NT2/D1 (cell line): ENCODE measurements at regions not wholly inside any gene's neighbourhood (a gene's known extent, or its start where the extent isn't known, plus 50 kb on each side); places are given as distances from the start of the nearest gene placed in this dataset.

Experiments
- DNase-seq: peaks from one replicate; pipeline ENCODE4 v3.0.0-alpha.2; 2011; ENCODE audit warnings: low read depth, low spot score
- H3K27me3 ChIP-seq: 2 replicates; pipeline ENCODE4 v1.6.0; 2011; ENCODE audit warnings: mild to moderate bottlenecking; ENCODE audit not compliant: insufficient read length, insufficient read depth
- H3K36me3 ChIP-seq: 2 replicates; pipeline ENCODE4 v1.6.1; 2011; ENCODE audit warnings: mild to moderate bottlenecking, low read length, mixed read lengths; ENCODE audit not compliant: insufficient read depth, insufficient read length
- H3K4me1 ChIP-seq: 2 replicates; pipeline ENCODE4 v1.5.1; 2011; ENCODE audit not compliant: insufficient read depth, insufficient read length
- H3K4me3 ChIP-seq: 2 replicates; pipeline ENCODE4 v1.5.1; 2011; ENCODE audit warnings: low read depth; ENCODE audit not compliant: insufficient read length
- H3K9ac ChIP-seq: 2 replicates; pipeline ENCODE4 v1.6.0; 2011; ENCODE audit warnings: low read depth; ENCODE audit not compliant: insufficient read length
- H3K9me3 ChIP-seq: 2 replicates; pipeline ENCODE4 v1.5.1; 2011; ENCODE audit warnings: mild to moderate bottlenecking, low read length; ENCODE audit not compliant: insufficient read depth
- SUZ12 ChIP-seq: IDR thresholded peaks from 2 replicates; pipeline ENCODE4 v1.6.1; 2011; ENCODE audit not compliant: insufficient read length, insufficient read depth; ENCODE audit errors: extremely low read depth
- YY1 ChIP-seq: IDR thresholded peaks from 2 replicates; pipeline ENCODE4 v1.6.1; 2011; ENCODE audit not compliant: insufficient read length, insufficient read depth
- ZNF274 ChIP-seq: IDR thresholded peaks from 2 replicates; pipeline ENCODE4 v1.6.1; 2011; ENCODE audit warnings: mild to moderate bottlenecking, low read depth, low read length

GRCh38 chr5:54927097-54927746 lies 58.2 kb downstream of the ESM1 start:
- TF ChIP-seq ZNF274, result no peak
- no peak for TF ChIP-seq SUZ12
- TF ChIP-seq YY1, result no peak
- Histone ChIP-seq H3K4me3 (no peak overlapping the region), H3K9me3 (no peaks in the 10 kb centered on the region), H3K9ac (no peak overlapping the region), H3K27me3 (no peaks in the 10 kb centered on the region), H3K4me1 (no peaks in the 10 kb centered on the region), H3K36me3 (no peaks in the 10 kb centered on the region)
- DNase-seq, result no peak

GRCh38 chr5:54924487-54924886 lies 60.9 kb downstream of the ESM1 start:
- Histone ChIP-seq H3K9ac (no peak overlapping the region), H3K36me3 (no peaks in the 10 kb centered on the region), H3K27me3 (no peaks in the 10 kb centered on the region), H3K4me1 (no peaks in the 10 kb centered on the region), H3K9me3 (no peaks in the 10 kb centered on the region), H3K4me3 (no peak overlapping the region)
- TF ChIP-seq SUZ12 (no peak), YY1 (no peak), ZNF274 (no peak)
- DNase-seq, result no peak

GRCh38 chr5:54917323-54917722 lies 68.1 kb downstream of the ESM1 start:
- H3K36me3 ChIP-seq, result no peaks in the 10 kb centered on the region
- DNase-seq, result no peak
- H3K27me3 ChIP-seq, result no peaks in the 10 kb centered on the region
- TF ChIP-seq SUZ12 (no peak), ZNF274 (no peak), YY1 (no peak)
- no peaks in the 10 kb centered on the region for H3K4me1 ChIP-seq
- H3K4me3 ChIP-seq, result no peak overlapping the region
- no peaks in the 10 kb centered on the region for H3K9me3 ChIP-seq
- no peak overlapping the region for H3K9ac ChIP-seq

GRCh38 chr5:54915466-54916027 lies 69.8 kb downstream of the ESM1 start:
- Histone ChIP-seq H3K9ac (no peak overlapping the region), H3K36me3 (no peaks in the 10 kb centered on the region), H3K27me3 (no peaks in the 10 kb centered on the region), H3K4me1 (no peaks in the 10 kb centered on the region), H3K9me3 (no peaks in the 10 kb centered on the region), H3K4me3 (no peak overlapping the region)
- TF ChIP-seq YY1, result no peak
- TF ChIP-seq SUZ12, result no peak
- no peak for TF ChIP-seq ZNF274
- no peak for DNase-seq

- H3K4me1 ChIP-seq, result no peaks in the 10 kb centered on the region
- no peak overlapping the region for H3K4me3 ChIP-seq
- H3K9ac ChIP-seq, result no peak overlapping the region
- no peak for DNase-seq
- TF ChIP-seq ZNF274, result no peak
- TF ChIP-seq YY1, result no peak
- TF ChIP-seq SUZ12, result no peak
- H3K27me3 ChIP-seq, result no peaks in the 10 kb centered on the region
- no peaks in the 10 kb centered on the region for H3K9me3 ChIP-seq
- H3K36me3 ChIP-seq, result no peaks in the 10 kb centered on the region
Measured at GRCh38 chr5:54912021-54912420, 73.4 kb downstream of the ESM1 start.

- Histone ChIP-seq H3K36me3 (no peaks in the 10 kb centered on the region), H3K4me1 (no peaks in the 10 kb centered on the region), H3K9ac (no peak overlapping the region), H3K4me3 (no peak overlapping the region), H3K27me3 (no peaks in the 10 kb centered on the region), H3K9me3 (no peaks in the 10 kb centered on the region)
- no peak for DNase-seq
- TF ChIP-seq YY1 (no peak), ZNF274 (no peak), SUZ12 (no peak)
Measured at GRCh38 chr5:54909911-54910870, 75.2 kb downstream of the ESM1 start.

GRCh38 chr5:54908774-54909525 lies 76.4 kb downstream of the ESM1 start:
- H3K4me3 ChIP-seq, result no peak overlapping the region
- no peaks in the 10 kb centered on the region for H3K9me3 ChIP-seq
- H3K27me3 ChIP-seq, result no peaks in the 10 kb centered on the region
- H3K9ac ChIP-seq, result no peak overlapping the region
- DNase-seq, result no peak
- H3K4me1 ChIP-seq, result no peaks in the 10 kb centered on the region
- no peaks in the 10 kb centered on the region for H3K36me3 ChIP-seq
- TF ChIP-seq SUZ12 (no peak), ZNF274 (no peak), YY1 (no peak)
